AG09309 (cell line): ENCODE measurements at regions not wholly inside any gene's neighbourhood (a gene's known extent, or its start where the extent isn't known, plus 50 kb on each side); places are given as distances from the start of the nearest gene placed in this dataset.

Experiments
- DNase-seq: peaks from one replicate; pipeline ENCODE4 v3.0.0-alpha.2; 2010; ENCODE audit warnings: low read depth
- H3K4me3 ChIP-seq: 2 replicates; pipeline ENCODE4 v1.5.1; 2011; ENCODE audit warnings: mild to moderate bottlenecking, low read depth, low read length, moderate library complexity; ENCODE audit not compliant: control insufficient read depth
- TF ChIP-seq, protein P1 (sequence below): IDR thresholded peaks from 2 replicates; pipeline ENCODE4 v1.5.1; 2011; ENCODE audit warnings: mild to moderate bottlenecking, low read depth, low read length, inconsistent platforms; ENCODE audit not compliant: insufficient read depth, control insufficient read depth; ENCODE audit errors: missing control alignments

GRCh38 chr12:72790273-72790672, 518.1 kb downstream of the TRHDE start:
- no peak overlapping the region for H3K4me3 ChIP-seq
- TF ChIP-seq, protein P1, sequence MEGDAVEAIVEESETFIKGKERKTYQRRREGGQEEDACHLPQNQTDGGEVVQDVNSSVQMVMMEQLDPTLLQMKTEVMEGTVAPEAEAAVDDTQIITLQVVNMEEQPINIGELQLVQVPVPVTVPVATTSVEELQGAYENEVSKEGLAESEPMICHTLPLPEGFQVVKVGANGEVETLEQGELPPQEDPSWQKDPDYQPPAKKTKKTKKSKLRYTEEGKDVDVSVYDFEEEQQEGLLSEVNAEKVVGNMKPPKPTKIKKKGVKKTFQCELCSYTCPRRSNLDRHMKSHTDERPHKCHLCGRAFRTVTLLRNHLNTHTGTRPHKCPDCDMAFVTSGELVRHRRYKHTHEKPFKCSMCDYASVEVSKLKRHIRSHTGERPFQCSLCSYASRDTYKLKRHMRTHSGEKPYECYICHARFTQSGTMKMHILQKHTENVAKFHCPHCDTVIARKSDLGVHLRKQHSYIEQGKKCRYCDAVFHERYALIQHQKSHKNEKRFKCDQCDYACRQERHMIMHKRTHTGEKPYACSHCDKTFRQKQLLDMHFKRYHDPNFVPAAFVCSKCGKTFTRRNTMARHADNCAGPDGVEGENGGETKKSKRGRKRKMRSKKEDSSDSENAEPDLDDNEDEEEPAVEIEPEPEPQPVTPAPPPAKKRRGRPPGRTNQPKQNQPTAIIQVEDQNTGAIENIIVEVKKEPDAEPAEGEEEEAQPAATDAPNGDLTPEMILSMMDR: no peak
- no peak for DNase-seq

GRCh38 chr12:72792889-72793288, 520.7 kb downstream of the TRHDE start:
- no peak for DNase-seq
- TF ChIP-seq, protein P1: no peak
- H3K4me3 ChIP-seq: no peak overlapping the region

DNA sequence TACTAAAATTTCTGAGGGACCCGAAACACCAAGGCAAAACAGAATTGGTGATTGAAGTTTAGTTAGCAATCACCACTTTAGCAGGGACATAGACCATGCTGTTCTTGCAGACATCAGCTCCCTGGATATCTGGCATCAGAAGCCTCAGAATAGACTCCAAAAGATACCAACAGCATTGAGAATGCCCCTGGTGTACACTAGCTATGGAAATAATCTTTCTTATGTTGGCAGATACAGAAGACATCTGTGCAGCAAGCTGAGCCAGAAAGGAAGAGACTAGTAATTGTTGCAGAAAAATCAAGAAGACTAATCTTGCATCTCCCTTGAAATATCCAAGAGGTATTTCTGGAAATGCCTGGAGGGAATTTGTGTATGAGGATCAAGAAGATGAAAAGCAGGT, 521.6 kb downstream of the TRHDE start:
- no peak for DNase-seq
- H3K4me3 ChIP-seq: no peak overlapping the region
- TF ChIP-seq, protein P1: no peak

DNA sequence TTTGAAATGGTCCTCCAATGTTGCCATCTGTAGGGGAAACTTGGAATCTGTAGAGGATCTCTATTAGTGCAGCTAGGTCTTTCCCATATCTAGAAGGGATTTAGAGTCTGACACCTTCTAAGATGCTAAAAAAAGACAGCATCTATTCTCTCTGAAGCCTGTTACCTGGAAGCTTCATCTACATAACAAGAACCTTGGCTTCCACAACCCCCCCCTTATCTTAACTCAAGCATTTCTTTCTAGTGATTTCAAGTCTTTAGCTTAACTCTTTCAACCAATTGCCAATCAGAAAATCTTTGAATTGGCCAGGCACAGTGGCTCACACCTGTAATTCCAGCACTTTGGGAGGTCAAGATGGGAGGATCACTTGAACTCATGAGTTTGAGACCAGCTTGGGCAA, 543.3 kb downstream of the TRHDE start:
- no peak for DNase-seq
- TF ChIP-seq, protein P1: no peak
- no peak overlapping the region for H3K4me3 ChIP-seq

DNA sequence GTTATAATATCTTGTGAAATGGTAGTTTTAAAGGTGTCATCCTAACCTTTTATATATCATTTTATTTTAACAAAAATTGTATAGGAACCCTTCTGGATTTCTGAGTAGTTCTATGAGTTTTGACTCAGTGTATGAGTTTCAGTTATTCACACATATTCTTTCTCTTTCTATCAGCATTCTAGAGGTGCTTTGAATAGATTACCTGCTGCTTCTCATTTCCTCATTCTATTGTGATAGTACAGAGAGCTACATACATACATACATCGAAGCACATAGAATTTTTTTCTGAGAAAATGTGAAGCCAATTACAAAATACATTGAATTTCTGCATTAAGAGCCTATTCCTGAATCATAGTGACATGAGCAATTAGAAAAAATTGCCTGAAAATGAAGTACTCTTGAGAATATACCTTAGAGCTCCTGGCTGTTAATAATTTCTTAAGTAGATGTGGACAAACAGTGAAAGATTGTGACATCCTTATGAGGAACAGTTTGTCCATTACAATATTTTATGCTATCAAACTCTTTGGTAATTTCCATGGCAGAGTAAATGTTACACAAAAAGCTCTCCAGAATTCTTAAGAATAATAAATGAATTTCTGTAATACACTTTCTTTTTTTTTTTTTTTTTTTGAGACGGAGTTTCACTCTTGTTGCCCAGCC, 556.6 kb downstream of the TRHDE start:
- DNase-seq: no peak
- no peak overlapping the region for H3K4me3 ChIP-seq
- TF ChIP-seq, protein P1: no peak

DNA sequence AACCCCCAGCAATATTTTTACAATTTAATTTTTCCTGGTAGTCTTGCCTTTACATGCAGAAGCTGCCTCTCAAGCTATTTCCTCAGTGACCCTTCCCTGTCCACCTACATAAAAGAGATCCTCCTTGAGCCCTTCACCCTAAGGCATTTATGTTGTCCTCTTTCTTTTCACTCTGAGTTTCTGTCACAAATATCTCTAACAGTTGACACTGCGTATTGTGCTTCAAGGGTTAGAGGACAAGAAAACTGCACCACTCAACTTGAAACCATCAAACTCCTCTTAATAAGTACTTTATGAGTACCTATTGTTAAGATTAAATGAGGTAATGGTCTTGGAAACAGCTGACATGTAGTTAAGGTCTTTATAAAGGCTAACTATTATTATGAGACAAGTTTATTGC, 557.7 kb downstream of the TRHDE start:
- DNase-seq: no peak
- no peak overlapping the region for H3K4me3 ChIP-seq
- TF ChIP-seq, protein P1: no peak
